GM21619 (cell line): ENCODE measurements at regions not wholly inside any gene's neighbourhood (a gene's known extent, or its start where the extent isn't known, plus 50 kb on each side); places are given as distances from the start of the nearest gene placed in this dataset.

Experiments
- ATAC-seq: cut with Tn5 transposase; IDR thresholded peaks from one replicate; pipeline ENCODE4 v1.9.1; 2021; ENCODE audit not compliant: unreplicated experiment

DNA sequence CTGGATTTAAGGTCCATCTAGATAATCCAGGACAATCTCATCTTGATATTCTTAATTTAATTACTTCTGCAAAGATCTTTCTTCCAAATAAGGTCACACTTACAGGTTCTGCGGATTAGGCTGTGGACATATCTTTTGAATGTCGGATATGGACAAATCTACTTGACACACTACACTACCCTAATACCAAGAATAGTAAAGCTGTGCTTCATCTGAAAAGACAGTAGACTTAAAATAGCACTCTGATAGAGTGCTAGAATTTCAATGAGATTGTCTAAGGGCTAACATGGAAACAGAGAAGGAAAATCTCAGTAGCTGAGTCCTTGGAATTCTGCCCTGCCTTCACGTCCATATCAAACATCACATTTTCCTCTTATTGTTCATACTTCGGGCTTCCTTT, 1238.0 kb downstream of the EPHA7 start:
- no peak for ATAC-seq

DNA sequence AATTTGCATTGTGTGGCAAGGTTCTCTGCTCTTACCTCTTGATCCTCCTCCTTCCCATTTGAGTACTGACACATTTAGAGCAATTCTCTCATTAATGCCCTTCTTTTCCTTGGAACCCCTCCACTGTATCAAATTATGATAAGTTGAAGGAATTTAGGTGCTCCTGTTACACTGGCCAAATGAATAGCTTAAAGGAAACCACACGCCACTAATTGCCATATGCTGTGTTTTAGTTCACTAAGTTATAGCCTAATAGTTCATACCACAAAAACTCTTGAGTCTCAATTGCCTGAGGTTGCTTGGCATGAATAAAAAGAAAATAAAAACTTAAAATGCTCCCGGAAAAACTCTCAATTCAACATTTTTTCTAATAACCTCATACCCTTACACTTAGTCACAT, 1239.3 kb downstream of the EPHA7 start:
- no peak for ATAC-seq

DNA sequence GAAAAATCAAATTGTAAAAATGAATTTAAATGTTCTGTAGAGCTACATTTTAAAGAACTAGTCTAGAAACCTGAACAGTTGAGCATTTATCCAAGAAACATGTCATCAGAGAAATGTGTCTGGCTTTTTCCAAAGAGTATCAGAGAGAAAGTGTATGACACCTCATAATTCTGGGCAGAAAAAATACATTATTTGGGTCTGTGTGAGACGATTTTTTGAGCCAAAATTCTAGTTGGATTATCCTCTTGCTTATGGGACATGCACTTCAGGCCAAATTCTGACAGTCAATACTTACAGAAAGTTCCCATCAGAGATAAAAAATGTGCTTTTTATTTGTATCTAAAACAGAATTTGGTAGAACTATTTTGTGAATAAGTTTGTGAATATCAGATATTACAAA, 1242.7 kb downstream of the EPHA7 start:
- no peak for ATAC-seq

DNA sequence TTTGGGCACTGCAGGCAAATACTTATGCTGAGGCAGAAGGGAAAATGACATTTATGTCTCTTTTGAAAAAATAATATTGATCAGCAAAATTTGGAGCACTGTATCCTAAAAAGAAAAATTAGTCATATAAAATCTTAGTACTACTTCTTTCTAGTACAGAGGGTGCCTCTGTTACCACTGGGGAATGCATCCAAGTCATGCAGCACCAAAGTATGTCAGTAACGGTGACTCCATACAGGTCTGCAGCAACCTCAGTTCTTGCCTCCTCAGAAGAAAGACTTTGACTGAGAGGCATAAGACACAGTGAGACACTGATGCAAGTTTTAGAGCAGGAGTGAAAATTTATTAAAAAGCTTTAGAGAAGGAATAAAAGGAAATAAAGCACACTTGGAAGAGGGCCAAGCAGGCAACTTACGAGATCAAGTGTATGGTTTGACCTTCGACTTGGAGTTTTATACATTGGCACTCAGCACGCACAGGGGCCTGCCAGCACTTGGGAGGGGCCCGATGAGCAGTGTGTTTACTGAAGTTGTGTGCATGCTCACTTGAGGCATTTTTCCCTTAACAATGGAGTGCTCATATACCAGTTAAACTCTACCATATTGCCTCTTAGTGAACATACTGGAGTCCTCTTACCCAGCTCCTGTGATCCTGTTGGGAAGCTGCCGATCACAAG, 1244.8 kb downstream of the EPHA7 start:
- no peak for ATAC-seq

DNA sequence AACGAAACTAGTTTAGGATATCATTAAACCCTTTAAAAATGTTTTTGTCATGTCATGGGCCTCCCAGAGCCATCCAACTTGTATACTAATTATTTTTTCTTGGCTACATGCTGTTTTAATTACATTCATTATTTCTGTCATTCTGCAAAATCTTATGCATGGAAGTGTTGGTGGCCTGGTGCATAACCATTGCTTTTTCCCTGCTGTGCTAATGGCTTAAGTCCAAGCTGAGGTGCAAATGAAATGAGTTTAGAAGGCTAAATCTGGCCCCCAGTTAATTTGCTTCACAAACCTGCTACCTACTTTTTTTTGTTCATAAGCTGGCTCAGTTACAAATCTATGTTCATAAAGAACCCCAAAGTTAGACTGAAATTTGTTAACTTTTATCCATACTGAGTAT, 1249.9 kb downstream of the EPHA7 start:
- ATAC-seq, result no peak

DNA sequence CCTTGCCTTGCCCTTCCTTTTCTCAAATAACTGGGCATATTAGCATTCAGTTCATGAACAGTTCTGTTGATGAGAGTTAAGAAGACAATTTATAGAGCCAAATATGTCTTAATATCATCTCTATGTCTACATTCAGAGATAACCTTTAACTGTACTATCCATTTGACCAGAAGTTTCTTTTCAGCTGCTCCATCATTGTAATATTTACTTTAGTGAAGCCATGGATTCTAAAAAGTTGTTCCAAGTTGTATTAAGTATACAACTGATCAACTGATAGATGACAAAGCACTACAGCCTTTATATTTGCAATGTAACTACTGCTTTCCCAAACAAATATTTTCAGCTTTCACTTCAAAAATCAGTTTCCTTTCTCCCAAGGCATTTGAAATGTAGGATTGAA, 1252.7 kb downstream of the EPHA7 start:
- ATAC-seq, result no peak

DNA sequence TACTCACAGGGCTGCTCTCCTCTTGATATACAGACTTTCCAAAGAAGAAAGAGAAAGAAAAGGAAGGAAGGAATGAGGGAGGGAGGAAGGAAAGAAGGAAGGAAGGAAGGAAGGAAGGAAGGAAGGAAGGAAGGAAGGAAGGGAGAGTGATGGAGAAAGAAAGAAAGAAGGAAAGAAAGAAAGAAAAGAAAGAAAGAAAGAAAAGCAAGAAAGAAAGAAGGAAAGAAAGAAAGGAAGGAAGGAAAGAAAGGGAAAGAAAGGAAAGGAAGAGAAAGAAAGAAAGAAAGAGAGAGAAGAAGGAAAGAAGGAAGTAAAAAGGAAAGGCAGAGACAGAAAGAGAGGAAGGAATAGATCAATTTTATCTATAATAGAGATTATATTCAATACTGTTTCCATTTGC, 1257.4 kb downstream of the EPHA7 start:
- ATAC-seq, result no peak

DNA sequence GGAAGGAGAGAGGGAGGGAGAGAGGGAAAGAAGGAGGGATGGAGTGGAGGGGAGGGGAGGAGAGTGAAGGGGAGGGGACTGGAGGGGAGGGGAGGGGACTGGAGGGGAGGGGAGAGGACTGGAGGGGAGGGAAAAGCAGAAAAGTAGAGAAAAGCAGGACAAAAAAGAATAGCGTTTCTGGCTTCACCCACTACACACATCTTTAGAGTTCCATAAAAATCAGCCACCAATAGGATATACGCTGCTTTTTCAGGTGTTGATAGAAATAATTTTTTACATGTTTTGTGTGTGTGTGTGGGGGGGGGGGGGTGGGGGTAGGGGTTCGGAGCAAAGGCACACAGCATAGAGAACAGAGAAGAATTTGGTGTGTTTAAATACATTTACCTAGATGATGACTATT, 1259.1 kb downstream of the EPHA7 start:
- ATAC-seq, result no peak

DNA sequence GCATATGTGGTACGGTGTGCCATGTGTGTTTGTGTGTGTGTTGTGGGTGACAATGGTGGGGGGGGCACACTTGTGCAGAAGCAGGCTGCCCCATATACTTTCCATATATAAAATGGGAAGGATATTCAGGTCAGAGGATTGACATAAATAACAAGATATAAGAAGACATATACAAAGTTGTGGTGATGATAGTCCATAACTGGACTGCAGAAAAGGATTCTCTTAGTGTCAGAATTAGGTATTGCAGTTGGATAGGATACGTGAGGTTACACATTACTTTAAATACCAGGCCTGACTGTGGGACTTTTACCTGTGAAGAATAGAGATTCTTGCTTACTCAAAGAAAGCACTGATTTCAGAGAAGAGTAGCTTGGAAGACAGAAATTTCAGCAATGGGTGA, 1260.3 kb downstream of the EPHA7 start:
- ATAC-seq, result no peak

DNA sequence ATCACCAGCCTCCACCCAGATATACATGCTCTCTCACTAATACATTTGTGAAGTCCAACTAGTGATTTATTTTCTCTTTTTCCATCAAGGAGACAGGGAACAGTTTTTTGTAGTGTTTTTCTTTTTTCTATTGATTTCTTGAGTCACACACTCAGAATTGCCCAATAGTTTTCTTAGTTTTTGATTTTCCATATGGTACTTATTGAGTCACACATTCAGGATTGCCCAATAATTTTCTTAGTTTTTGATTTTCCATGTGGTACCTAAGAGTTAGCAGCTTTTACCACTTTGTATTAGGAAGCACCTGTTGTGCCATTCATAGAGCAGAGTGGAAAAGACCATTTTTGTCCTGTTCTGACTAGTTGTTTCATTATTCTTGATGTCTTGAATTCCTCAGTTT, 1268.8 kb downstream of the EPHA7 start:
- ATAC-seq, result no peak

DNA sequence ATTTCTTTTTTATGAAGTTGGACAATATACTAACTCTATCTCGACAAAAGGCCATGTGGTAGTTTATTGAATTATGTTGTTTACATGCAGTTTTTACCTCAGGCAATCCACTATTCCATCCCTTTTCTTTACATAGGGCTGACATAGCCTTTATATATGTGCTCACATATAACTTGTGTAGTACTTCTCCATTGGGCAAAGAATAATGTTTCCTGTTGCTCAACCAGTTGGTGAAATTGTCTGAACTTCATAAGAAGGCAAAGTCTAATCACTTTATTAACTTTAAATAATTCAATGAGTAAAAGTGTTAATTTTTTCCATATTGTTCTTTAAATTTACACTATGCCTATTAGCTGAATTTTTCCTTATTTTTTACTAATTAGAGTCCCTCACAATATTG, 1272.1 kb downstream of the EPHA7 start:
- no peak for ATAC-seq

DNA sequence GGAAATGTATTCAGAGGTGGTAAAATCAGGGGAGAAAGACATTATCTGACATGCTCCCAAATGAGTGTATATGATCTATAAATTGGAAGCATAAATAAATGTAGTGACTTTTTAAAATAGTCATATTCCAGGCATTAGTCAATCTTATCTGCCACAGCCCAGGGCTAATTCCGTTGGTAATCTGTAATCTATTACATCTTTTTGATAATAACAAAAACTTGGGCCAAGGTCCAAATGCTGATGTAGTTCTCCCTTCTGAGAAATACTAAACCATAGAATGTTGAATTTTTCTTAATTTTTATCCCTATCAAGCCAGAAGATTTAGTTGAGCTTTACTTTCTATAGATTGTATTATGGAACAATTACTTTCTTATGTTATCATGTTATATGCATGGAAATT, 1279.8 kb downstream of the EPHA7 start:
- ATAC-seq, result no peak

DNA sequence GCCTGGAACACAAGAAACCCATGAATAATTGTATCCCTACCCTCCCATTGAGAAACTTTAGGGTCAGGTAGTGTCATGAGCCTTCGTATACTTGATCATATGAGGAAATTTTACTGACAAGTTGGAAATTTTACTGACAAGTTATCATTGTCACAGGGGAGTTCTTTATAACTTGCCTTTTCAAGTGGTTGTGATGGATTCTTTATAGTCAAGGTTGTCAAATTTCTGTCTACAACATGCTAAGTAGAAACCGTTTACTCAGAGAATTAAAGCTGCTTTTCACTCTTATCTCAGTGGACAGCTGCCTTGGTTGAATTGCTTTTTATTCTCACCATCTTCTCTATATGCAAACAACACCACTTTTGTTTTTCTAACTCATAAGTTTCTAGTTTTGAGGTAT, 1286.4 kb downstream of the EPHA7 start:
- ATAC-seq, result no peak

DNA sequence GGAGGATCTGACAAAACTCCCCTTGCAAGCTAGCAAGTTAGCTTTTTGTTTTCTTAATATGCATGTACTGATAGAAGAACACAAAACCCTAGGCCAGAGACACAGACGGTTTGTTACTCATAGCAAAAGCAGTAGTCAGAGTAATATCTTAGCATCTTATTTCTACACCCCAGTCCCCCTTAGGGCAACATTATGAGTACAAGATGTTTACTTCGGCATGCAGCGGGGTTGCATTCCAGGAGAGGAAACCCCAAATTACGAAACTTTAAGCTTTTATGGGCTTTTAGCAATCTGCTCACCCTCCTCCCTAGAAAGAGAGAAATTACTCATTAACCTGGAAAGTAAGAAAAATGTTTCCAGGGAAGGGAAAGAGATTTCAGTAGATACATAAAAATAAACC, 1286.9 kb downstream of the EPHA7 start:
- no peak for ATAC-seq

DNA sequence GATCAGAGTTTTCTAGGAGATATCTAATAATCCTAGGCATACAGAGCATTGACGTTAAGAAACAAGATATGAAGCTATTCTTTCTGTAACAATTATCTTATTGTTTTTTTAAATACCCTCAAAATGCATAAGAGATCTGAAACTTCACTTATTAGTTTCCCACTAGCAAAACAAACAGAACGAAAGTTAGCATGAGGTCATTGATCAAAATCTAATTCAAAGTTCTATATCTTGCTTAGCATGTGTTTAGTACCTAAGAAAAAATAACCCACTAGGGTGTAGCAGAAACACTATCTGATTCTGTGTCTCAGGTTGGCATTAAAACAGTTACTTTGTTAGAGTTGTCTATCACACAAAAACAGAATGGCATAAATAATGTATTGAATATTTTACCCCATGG, 1288.4 kb downstream of the EPHA7 start:
- ATAC-seq, result no peak

DNA sequence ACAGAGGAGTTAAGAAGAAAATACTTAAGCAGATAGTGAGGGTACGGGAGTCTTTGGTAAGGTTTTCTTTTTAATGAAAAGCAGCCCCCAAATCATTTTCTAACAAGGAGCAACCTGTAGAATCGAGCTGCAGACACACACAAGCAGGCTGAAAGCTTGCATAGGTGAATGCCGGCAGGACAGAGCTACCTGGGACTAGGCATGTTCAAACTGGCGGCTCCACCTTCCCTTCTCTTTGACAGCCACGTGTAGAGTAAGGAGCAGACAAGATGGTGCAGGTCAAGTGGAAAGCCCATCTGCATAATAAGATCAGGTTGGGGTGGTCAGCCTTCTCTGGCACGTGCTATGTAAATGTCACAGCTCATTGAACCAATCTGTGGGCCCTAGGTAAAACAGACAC, 1292.4 kb downstream of the EPHA7 start:
- no peak for ATAC-seq

DNA sequence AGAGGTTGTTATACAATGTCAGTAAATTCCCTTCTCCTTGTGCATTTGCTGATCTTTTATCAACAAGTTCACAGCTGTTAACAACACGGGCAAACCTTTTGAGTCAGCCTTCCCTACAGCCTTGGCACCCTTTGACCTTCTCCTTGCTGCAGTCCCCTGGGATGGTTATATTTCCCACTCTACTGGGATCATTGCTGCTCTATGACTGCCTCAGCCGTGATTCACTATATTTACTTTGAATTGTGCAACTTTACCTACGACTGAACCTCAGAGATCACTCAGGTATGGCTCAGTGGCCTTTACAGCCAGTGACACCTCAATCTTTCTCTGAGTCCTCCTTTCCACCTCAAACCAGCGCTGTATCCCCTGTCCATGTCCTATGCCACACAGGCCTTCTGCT, 1293.3 kb downstream of the EPHA7 start:
- no peak for ATAC-seq

DNA sequence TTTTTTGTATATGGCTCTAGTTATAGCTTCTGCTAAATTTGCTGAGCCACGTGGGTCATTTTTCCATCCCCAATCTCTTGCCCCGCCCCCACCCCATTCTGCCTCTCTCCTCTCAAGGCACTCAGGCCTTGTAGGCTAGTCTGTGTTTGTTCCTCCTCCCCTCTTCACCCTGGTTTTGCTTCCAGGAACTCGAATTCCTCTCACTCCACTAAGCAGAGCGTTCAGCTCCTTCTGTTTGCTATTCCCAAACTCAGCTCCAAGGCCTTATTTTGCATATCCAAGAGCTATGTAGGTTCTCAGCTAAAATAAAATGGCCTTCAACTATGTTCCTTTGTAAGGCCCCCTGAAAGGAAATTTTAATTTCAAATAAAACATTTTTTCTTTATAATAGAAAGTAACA, 1293.7 kb downstream of the EPHA7 start:
- no peak for ATAC-seq

DNA sequence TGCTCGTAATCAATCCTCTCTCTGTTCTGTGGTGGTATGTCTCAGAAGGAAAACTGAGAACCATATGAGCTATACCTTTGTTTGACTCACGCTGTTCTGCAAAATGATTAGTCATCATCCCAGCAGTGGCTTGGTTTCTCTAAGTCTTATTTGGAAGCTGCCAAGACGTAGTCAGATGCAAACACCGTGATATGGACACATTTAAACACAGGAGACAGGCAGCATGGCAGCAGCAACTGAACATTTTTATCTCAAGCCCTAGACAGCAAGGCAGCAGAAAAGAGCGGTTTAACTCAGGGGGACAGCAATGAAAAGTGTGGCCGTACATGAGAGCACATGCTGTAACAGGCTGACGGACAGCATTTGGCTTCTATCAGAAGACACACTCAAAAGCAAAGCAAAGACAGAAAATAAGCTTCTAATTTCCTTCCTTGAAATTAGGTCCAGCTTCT, 1295.1 kb downstream of the EPHA7 start:
- no peak for ATAC-seq

DNA sequence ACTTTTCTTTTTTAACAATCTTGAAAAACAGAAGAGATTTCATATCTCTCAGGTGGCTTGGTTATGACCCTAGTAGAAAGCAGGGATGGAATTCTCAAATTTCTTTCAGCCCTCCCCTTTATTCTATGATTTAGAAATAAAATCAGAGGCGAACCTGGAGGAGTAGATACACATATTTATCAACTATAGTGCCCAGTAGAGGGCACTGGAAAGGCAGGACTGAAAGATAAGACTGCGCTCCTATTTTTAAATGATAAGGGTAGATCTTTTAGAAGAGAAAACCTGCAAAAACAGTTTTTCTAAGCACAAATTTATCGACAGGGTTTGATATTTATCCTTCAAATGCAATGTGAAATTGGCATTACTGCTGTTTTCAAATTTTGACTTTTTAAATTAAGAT, 1296.6 kb downstream of the EPHA7 start:
- ATAC-seq, result no peak

DNA sequence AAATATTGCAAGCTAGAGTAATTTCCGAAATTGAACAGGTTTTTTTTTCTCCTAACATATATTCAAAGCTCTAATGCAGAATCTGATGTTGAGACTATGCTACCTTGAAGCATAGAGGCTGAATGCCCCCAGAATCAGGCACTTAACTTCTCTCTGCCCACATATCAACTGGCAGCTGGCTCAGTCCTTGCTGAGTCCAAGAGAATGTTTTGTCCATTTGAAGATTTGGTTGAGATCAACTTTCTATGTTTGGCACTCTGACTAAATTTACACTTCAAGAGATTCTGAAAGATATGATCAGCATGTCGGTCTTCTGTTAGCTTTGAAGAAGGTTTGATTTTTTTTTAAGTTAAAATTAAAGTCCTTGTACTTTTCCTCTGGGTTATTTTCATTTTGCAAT, 1298.1 kb downstream of the EPHA7 start:
- no peak for ATAC-seq

DNA sequence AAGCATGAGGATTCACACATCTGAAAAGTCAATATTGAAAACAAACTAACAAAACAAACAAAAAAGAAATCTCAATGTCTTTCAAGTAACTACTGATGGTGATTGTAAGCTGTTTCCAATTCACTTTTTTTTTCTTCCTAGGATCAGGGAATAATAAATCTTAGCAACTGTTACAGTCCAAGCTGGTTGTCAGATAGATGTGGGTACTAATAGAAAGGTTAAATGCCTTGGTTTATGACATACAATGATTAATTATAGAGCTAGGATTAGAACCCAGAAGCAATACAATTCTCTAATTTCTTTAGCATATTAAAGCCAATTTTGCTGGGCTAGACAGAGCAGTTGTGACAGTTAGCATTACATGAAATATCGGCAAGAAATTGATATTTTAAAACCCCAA, 1301.6 kb downstream of the EPHA7 start:
- ATAC-seq, result no peak

DNA sequence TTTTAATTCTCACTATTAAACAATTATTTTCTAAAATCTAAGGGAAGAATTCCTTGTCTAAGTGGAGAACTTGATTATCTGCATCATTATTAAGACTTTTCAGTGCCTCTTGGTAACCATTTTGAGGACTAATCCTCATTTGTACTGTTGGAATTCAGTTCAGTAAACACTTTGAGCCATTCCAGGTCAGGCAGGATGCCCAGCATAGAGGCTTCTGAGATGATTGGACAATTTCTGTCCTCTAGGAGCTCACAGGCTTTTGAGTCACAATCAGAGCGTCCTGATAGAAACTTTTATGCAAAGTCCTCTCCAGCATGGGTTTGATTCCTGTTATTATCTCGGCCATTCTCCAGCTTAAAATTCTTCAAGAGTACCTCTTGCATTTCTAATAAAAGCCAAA, 1304.6 kb downstream of the EPHA7 start:
- no peak for ATAC-seq
